ENCODE measurements at regions not wholly inside any gene's neighbourhood (a gene's known extent, or its start where the extent isn't known, plus 50 kb on each side); places are given as distances from the start of the nearest gene placed in this dataset.
"Not testable (repeated sequence)": the region's sequence is repeated elsewhere in the genome, so short reads cannot be mapped to it uniquely, and the experiment has no call there.

- FAIRE-seq, result no peak
These were observed 862.7 kb downstream of the NCAM2 start for GRCh38 chr21:21860888-21861287.

- FAIRE-seq, result no peak
These were observed 866.2 kb downstream of the NCAM2 start for GRCh38 chr21:21864321-21864840.

GRCh38 chr21:21897275-21897883, 899.2 kb downstream of the NCAM2 start:
- FAIRE-seq, result no peak

DNA sequence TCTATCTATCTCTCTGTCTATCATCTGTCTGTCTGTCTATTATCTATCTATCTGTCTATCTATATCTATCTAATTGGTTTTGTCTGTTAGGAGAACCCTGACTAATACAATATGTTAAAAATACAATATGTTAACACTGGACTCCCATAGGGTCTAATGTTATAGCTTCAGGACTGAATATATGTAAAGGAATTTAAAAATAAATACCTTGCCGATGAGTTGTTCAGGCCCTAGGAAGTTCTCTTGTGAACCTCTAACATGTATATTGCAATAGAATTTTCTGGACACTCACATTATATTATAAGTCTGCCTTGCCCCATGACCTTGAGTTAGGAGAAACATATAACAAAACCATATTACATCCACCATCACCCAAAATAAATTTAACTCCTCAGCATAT, 900.6 kb downstream of the NCAM2 start:
- FAIRE-seq, result no peak

- not testable (repeated sequence) for FAIRE-seq
These were observed 904.2 kb downstream of the NCAM2 start for GRCh38 chr21:21902416-21902815.

GRCh38 chr21:21907271-21907670, 909.1 kb downstream of the NCAM2 start:
- FAIRE-seq, result no peak

- FAIRE-seq, result no peak
These were observed 917.6 kb downstream of the NCAM2 start for GRCh38 chr21:21915816-21916215.

DNA sequence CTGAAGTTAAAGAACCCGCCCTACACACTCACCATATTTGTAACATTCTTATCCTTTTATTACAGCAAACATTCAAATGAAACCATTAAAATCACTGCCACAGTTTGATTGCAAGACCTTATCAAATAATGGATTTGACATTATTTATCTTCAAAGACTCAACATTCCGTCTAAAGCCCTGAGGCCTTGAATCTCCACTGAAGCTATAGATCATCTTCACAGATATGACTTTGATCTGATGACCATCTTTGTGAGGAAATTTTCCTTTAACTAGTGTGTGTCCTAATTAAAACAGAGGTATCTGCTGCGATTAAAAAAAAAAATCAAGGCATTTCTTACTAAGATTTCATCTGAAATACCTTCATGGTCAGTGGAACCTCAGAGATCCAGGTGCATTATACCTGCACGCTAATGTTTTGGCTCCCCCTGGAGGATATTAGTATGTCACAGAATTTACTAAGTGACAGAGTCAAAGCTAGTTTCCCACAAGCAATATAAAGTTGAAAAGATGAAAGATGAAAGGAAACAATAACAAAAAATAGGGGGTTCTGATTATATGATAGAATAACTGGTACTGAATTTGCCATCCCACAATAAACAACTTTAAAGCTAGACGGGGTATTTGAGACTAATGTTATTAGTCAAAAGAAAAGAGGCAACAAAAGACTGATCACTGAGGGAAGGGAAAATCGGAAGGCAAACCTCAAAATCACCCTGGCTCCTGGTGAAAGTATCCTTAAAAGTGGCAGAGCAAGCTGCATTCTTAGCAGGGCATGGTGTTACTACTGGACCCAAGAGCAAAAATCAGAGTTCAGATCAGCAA, 923.4 kb downstream of the NCAM2 start:
- FAIRE-seq, result no peak

DNA sequence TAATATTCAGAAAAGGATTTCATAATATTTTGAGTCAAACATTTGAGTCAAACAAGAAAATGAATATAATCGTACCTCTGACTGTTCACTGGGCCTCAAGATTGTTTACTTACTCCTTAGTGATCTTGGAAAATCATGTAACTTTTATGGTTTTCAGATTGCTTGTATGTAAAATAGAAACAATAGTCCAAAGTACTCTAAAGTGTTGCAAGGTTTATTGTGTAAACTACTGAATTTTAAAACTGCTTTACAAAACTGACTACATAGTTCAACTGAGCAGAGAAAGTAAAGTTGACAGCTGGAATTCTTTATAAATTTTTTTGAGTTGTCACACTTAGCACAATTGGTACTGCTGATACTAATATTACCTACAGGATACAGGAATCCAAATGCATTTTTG, 931.0 kb downstream of the NCAM2 start:
- no peak for FAIRE-seq

DNA sequence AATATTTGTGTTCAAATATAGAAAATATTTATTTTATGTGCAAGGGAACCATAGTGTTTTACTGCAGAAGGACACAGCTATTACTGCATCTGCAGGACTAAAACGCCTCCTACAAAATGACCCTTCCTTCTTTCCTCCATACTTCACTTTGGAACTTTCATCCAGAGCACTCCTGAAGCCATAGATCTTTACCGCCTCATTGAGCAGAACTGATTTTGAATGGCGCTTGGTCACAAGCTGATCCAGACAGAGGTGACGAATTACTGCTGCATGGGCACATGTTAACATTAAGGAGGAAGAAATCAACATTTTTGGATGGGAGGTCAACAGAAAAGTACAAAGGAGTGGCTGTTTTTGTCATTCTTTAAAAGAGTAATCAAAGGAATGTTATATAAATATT, 931.6 kb downstream of the NCAM2 start:
- FAIRE-seq, result no peak

GRCh38 chr21:21952566-21952965, 954.4 kb downstream of the NCAM2 start:
- FAIRE-seq, result no peak

DNA sequence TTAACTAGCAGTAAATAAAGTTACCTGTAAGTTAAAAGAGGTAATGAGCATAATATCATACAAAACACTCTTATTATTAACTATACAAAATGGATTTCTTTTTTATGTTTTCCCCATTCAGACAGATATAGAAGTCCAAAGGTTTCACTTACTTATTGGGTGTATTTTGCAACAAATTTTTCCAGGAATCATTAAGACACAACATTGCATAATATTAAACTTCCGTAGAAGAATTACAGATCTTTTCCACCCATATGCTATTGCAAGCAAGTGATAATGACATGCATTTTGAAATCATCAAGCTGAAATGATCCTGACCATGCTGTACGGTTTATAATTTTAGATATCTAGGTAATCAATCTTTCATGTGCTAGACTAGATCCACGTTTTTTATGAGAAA, 957.0 kb downstream of the NCAM2 start:
- FAIRE-seq, result no peak

DNA sequence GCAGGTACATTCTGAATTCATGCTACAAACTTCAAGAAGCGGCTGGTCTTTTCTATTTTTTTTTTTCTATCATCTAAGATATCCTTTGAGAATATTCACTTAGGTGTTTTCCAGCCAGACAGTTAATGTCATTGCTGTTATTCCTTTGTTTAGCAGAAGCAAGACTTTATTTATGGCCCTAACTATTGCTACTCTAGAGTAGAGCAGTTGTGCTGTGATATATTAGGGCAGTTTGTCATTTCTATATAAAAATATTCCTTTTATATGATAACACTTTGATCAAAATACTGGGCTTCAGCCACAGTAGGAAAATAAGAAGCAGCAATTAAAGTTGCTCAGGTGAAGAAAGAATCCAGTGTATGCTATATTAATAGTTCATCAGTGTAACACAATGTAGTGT, 959.3 kb downstream of the NCAM2 start:
- no peak for FAIRE-seq

- no peak for FAIRE-seq
These were observed 965.7 kb downstream of the NCAM2 start for GRCh38 chr21:21963911-21964310.

- no peak for FAIRE-seq
These were observed 970.6 kb downstream of the NCAM2 start for GRCh38 chr21:21968810-21969209.

DNA sequence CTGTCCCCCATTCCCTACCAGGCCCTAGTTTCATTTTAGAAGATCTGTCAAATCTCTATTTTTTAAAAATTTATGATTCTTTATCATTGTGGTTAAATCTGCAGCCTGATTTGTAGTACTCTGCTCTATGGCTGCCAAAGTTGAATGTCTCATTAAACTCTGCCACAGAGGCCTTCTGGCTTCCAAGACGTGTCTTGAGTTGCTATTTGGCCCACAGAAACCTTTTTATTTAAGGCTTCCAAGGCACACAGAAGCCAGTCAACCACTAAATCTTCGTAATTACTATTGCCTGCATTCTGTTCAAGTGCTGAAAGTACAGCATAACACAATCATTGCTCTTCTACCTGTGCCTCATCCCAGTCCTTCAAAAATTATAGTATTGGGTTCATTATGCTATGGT, 971.0 kb downstream of the NCAM2 start:
- no peak for FAIRE-seq

DNA sequence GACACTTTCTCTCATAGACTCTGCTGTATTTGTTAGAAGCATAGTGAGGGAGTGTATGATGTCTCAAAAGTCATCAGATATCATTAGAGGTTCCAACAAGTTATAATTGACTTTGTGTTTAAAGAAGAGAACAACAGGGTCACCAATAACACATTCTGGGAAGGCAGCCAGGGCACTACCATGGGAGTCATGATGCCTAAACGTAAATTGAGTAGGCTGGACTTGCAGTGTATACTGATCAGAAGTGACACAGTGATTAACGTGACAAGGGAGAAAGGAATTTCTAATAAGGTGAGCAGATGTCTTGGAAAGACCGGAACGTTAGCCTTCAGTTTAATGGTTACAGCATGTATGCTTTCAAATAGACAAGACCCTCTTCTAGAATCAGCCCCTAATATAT, 973.2 kb downstream of the NCAM2 start:
- no peak for FAIRE-seq

- FAIRE-seq, result no peak
These were observed 975.6 kb downstream of the NCAM2 start for GRCh38 chr21:21973806-21974205.

GRCh38 chr21:21996891-21997290, 998.7 kb downstream of the NCAM2 start:
- FAIRE-seq, result no peak

GRCh38 chr21:21997390-21998333, 999.5 kb downstream of the NCAM2 start:
- no peak for FAIRE-seq

DNA sequence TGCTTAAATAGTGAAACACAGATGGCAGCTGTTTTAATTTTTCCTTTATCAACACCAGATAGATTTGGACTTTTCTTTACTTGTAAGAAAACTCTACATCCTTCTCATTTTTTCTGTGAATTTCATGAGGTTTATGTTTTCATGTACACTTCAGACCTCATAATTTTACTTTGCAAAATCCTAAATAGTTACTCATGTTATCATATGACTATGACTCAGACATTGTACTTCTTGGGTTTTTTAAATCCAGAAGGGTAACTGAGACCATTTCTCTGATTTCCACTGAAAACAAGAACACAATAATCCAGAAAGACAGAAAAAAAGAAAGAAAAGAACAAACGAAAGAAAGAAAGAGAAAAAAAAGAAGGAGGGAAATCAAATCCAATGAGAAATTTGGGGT, 1021.6 kb downstream of the NCAM2 start:
- no peak for FAIRE-seq

DNA sequence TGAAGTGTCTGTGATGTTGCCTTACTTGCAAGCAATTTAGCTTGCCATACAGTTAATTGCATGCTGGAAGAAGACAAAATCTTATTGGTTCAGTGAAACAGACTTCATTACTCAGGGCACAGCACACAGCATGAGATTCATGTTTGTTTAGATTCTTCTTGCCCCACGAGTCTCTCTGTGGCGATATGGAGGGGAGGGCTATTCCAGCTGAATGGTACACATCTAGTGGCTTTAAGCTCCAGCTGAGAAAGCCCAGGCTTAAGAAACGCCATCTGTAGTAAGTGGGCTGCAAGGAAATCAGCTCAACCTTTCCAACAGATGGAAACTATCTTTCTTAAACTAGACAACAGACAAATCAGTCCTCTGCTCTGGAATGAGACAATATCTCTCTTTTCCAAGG, 1022.0 kb downstream of the NCAM2 start:
- FAIRE-seq, result no peak

DNA sequence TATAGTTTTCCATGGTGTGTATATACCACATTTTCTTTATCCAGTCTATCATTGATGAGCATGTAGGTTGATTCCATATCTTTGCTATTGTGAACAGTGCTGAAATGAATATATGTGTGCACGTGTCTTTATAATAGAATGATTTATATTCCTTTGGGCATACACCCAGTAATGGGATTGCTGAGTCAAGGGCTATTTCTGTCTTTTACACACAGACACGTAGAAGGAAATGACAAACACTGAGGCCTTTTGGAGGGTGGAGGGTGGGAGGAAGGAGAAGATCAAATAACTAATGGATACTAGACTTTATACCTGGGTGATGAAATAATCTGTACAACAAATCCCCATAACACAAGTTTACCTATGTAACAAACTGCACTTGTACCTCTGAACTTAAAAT, 1025.7 kb downstream of the NCAM2 start:
- FAIRE-seq, result not testable (repeated sequence)
